Stimulated activated CD4-positive, alpha-beta T cell treated with anti-CD3 and anti-CD28 coated beads, TNF-alpha, amount 100 ng/mL, for 48 hours (primary cell): ENCODE measurements at regions not wholly inside any gene's neighbourhood (a gene's known extent, or its start where the extent isn't known, plus 50 kb on each side); places are given as distances from the start of the nearest gene placed in this dataset.
"Not testable (repeated sequence)": the region's sequence is repeated elsewhere in the genome, so short reads cannot be mapped to it uniquely, and the experiment has no call there.

Experiments used
- DNase-seq, 3 donors: peaks; one replicate each; pipeline ENCODE4 v3.0.0-alpha.2; 2020; ENCODE audit warnings: low read depth in 3 of 3

- no peak for DNase-seq
Observed at GRCh38 chr3:87719060-87719459, 339.7 kb downstream of the CGGBP1 start.

DNA sequence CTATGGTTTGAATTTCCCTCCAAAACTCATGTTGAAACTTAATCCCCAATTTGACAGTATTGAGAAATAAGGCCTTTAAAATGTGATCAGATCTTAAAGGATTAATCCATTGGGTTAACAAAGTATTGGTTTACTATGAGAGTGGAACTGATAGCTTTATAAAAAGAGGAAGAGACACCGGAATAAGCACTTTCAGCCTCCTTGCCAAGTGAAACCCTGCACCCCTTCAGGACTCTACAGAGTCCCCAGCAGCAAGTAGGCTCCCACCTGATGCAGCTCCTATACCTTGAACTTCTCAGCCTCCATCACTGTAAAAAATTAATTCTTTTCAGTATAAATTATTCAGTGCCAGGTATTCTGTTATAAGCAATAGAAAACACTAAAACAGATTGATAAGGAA is 348.3 kb downstream of the CGGBP1 start:
- no peak for DNase-seq

- no peak for DNase-seq
Observed at GRCh38 chr3:87710028-87710427, 348.8 kb downstream of the CGGBP1 start.

- DNase-seq, result no peak
Observed at GRCh38 chr3:87706176-87706575, 352.6 kb downstream of the CGGBP1 start.

- no peak for DNase-seq
Observed at GRCh38 chr3:87702600-87702999, 356.2 kb downstream of the CGGBP1 start.

DNA sequence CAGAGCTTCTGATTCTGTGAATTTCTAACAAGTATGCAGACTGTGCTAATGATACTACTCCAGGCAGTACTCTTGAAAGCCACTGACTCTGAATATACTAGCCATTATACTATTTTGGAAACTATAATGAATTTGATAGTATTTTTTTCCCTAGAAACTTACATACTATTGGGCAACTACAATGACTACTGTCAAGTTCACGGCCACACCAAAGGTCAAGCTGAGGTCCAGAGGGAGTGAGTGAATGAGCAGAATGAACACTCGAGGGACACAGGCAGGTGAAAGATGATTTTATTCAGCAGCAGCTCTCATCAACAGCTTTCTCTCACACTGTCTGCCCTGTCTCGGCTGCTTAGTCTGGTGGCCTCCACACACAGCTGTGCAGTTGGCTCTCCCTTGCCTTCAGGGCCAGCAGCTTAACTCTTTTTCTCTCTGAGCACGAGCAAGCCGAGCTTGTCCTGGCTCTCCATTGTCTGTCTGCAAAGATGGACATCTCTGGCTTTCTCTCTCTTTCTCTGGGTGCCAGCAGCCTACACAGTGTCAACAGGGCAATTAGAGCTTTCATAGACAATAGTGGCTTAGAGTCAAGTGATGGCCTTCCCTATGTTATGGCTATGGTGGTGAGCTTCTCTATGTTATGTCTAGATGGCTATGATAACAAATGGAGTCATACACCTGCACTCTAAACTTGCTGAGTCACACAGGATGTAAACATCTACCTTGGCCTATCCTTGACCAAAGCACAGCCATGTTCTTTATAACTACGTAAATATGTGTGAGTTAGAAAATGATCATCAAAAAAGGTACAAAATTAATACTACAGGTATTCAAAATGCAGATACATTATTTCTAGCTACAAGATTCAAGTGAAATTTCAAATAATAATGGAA is 362.4 kb downstream of the CGGBP1 start:
- no peak for DNase-seq

DNA sequence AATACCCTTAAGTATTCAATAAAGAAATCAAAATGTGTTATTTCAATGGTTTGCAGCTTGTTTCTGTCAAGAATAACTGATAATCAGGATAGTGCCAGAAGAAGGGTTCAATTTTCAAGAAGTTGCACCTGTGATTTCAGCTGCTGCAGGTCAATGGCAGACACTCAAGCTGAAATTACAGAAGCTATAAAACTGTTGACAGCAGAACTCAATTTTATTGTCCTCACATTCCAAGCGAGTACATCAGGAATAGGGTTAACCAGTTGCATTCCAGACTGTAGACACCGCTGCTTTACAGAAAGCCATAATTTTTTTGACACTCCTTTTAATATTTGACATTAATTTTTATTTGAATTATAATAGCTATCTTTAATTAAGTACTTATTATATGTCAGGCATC is 364.1 kb downstream of the CGGBP1 start:
- DNase-seq, result no peak

DNA sequence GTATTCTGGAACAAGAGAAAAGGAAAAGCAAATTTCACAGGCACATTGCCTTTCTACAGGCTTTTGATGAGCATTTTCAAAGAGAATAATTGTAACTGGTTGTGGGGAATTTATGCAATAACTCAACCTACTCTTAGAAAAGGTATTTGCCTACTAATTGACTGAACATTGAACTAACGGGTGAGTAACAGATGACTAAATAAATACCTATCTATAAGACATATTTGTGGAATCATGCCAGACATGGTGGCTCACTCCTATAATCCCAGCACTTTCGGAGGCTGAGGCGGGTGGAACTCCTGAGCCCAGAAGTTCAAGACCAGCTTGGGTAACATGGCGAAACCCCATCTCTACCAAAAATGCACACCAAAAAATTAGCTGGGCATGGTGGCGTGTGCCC is 367.7 kb downstream of the CGGBP1 start:
- no peak for DNase-seq

DNA sequence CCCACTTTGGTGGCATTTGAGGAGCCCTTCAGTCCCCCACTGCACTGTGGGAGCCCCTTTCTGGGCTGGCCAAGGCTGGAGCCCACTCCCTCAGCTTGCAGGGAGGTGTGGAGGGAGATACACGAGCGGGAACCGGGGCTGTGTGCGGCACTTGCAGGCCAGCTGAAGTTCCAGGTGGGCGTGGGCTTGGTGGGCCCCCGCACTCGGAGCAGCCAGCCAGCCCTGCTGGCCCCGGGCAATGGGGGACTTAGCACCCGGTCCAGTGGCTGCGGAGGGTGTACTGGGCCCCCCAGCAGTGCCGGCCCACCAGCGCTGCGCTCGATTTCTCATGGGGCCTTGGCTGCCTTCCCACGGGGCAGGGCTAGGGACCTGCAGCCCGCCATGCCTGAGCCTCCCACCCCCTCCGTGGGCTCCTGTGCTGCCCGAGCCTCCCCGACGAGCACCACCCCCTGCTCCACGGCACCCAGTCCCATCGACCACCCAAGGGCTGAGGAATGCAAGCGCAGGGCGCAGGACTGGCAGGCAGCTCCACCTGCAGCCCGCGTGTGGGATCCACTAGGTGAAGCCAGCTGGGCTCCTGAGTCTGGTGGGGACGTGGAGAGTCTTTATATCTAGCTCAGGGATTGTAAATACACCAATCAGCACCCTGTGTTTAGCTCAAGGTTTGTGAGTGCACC is 379.7 kb downstream of the CGGBP1 start:
- not testable (repeated sequence) for DNase-seq

- DNase-seq, result no peak
Observed at GRCh38 chr3:87674397-87675161, 384.2 kb downstream of the CGGBP1 start.

GRCh38 chr3:87673132-87673531 is 385.7 kb downstream of the CGGBP1 start:
- DNase-seq, result no peak

DNA sequence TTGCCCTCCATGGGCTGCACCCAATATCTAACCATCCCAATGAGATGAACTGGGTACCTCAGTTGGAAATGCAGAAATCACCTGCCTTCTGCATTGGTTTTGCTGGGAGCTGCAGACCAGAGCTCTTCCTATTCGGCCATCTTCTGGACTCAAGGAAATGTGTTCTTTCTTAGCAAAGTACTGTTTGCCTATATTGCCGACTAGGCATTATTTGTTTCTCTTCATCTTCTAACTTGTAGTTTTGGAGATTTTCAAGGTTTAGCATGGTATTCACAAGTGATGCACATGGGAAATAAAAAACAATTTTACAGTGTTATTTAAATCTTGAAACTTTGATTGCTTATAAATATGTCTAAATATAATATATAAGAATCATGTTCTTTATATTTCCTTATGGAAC is 377.8 kb upstream of the POU1F1 start:
- DNase-seq, result no peak

DNA sequence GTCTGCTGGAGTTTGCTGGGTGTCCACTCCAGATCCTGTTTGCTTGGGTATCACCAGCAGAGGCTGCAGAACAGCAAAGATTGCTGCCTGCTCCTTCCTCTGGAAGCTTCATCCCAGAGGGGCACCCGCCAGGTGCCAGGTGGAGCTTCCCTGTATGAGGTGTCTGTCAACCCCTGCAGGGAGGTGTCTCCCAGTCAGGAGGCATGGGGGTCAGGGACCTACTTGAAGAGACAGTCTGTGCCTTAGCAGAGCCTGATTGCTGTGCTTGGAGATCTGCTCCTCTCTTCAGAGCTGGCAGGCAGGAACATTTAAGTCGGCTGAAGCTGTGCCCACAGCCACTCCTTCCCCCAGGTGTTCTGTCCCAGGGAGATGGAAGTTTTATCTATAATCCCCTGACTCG is 376.8 kb upstream of the POU1F1 start:
- DNase-seq, result not testable (repeated sequence)

DNA sequence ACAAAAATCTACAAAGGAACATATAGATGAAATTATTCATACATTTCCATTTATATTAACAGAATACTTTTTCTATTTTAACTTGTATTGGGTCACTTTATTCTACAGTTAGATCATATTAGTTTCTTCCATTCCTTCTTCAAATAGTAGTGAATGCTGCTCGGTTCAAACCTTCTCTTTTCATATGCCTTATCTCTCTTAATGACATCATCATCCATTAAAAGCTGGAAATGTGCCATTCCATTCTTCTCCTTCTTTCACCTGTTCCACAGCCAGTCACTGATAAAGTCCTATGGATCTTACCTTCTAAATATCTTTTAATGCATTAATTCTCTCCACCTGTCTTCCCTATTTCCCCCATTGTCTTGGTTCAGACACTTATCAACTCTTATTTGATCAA is 358.0 kb upstream of the POU1F1 start:
- DNase-seq, result no peak

GRCh38 chr3:87627316-87627715 is 350.9 kb upstream of the POU1F1 start:
- DNase-seq, result no peak

DNA sequence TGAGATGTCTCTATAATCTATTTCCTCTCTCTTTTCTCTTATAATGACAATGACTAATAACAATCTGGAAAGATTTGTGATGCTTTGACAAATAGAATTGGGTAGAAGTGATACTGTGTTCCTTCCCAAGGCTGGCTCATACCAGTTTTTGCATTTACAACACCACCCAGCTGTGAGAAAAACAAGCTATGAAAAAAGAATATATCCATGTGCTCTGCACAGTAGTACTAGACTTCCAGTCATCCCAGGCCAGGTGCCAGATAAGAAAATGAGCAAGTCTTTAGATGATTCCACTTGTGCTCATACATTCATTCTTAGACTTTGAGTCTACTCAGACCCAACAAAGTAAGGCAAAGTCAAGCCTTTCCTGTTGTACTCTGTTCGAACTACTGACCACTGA is 350.2 kb upstream of the POU1F1 start:
- DNase-seq, result no peak

DNA sequence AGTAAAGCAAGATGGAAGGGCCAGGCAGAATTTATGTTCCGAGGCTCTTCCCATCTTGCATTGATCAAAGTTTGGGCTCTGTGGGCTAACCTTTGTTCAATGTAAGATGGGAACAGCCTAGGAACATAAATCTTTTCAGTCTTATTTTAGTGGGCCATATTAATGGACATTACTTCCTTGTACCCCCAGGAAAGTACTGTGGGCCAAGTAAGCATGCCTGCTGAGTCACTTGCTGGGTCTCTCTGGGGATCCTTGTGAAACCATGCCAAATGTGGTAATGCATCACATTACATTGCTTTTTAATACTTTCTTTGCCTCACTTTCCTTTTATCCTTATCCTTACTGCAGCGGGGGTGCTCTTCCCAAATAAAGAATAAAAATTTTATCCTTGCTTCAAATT is 349.5 kb upstream of the POU1F1 start:
- DNase-seq, result no peak

GRCh38 chr3:87624860-87625259 is 348.5 kb upstream of the POU1F1 start:
- DNase-seq, result no peak

GRCh38 chr3:87621667-87622066 is 345.3 kb upstream of the POU1F1 start:
- no peak for DNase-seq

DNA sequence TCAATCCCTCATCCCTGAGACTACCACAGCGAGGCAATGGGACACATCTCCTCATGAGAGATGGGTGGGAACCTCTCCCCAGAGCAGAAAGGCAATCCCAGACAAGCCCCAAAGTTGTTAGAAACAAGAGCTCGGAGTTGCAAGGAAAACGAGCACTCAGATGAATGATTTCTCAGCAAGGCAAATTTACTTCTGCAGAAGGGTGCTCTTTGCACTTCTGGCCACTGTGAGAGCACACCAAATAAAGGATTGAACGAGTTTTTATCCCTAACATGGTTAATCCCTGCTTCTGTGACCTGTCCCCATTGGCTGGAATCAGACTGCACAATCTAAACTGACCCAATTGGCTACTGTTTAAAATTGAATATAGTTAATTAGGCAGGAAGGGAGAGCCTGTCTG is 339.1 kb upstream of the POU1F1 start:
- no peak for DNase-seq

- DNase-seq, result no peak
Observed at GRCh38 chr3:87614998-87615397, 338.6 kb upstream of the POU1F1 start.

DNA sequence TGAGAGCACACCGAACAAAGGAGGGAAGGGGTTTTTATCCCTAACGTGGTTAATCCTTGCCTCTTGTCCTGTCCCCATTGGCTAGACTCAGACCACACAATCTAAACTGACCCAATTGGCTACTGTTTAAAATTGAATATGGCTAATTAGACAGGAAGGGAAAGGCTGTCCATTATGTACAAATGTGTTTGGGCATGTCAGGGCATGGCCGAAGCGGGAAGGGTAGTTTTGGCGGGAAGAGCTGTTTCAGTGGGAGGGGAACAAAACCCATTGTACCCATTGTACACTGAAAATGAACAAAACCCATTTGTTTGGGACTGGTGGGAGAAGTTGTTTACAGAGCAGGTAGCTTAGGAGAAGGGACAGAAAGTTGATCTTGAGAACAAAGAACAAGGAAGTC is 330.9 kb upstream of the POU1F1 start:
- DNase-seq, result no peak

GRCh38 chr3:87595798-87596197 is 319.4 kb upstream of the POU1F1 start:
- DNase-seq, result no peak
